ENCODE measurements at regions not wholly inside any gene's neighbourhood (a gene's known extent, or its start where the extent isn't known, plus 50 kb on each side); places are given as distances from the start of the nearest gene placed in this dataset.
A peak's percentile ranks its signal among the peaks of the same experiment; 100 is the strongest.
"Not testable (repeated sequence)": the region's sequence is repeated elsewhere in the genome, so short reads cannot be mapped to it uniquely, and the experiment has no call there.

GRCh38 chr10:55747244-55747643, 613.8 kb downstream of the ZWINT start:
- no peak for DNase-seq (ENCODE audit: low spot score)

GRCh38 chr10:55746002-55746401, 615.1 kb downstream of the ZWINT start:
- no peak for DNase-seq (ENCODE audit: low spot score)

- DNase-seq (ENCODE audit: low spot score), result no peak
Observed at GRCh38 chr10:55742487-55742886, 618.6 kb downstream of the ZWINT start.

GRCh38 chr10:55740767-55741166, 620.3 kb downstream of the ZWINT start:
- DNase-seq (ENCODE audit: low spot score), result not testable (repeated sequence)

GRCh38 chr10:55740110-55740509, 620.9 kb downstream of the ZWINT start:
- DNase-seq (ENCODE audit: low spot score), result no peak

- DNase-seq (ENCODE audit: low spot score), result no peak
Observed at GRCh38 chr10:55734112-55734511, 626.9 kb downstream of the ZWINT start.

- DNase-seq (ENCODE audit: low spot score), result no peak
Observed at GRCh38 chr10:55704950-55705349, 656.1 kb downstream of the ZWINT start.

- DNase-seq (ENCODE audit: low spot score), result no peak
Observed at GRCh38 chr10:55668326-55668922, 692.6 kb downstream of the ZWINT start.

GRCh38 chr10:55653531-55653930, 707.5 kb downstream of the ZWINT start:
- DNase-seq (ENCODE audit: low spot score), result no peak

GRCh38 chr10:55641601-55642000, 719.5 kb downstream of the ZWINT start:
- DNase-seq (ENCODE audit: low spot score), result no peak

GRCh38 chr10:55631071-55631654, 729.9 kb downstream of the ZWINT start:
- DNase-seq (ENCODE audit: low spot score), result peak; percentile 37

- DNase-seq (ENCODE audit: low spot score), result no peak
Observed at GRCh38 chr10:55630491-55631056, 730.5 kb downstream of the ZWINT start.

- no peak for DNase-seq (ENCODE audit: low spot score)
Observed at GRCh38 chr10:55629793-55630490, 731.1 kb downstream of the ZWINT start.

GRCh38 chr10:55628260-55628701, 732.8 kb downstream of the ZWINT start:
- DNase-seq (ENCODE audit: low spot score), result no peak

- DNase-seq (ENCODE audit: low spot score), result no peak
Observed at GRCh38 chr10:55627501-55628051, 733.5 kb downstream of the ZWINT start.

- not testable (repeated sequence) for DNase-seq (ENCODE audit: low spot score)
Observed at GRCh38 chr10:55601690-55602478, 759.2 kb downstream of the ZWINT start.

- DNase-seq (ENCODE audit: low spot score), result no peak
Observed at GRCh38 chr10:55551603-55552002, 750.6 kb upstream of the PCDH15 start.

- DNase-seq (ENCODE audit: low spot score), result no peak
Observed at GRCh38 chr10:55550236-55550635, 749.2 kb upstream of the PCDH15 start.

GRCh38 chr10:55537497-55537896, 736.5 kb upstream of the PCDH15 start:
- DNase-seq (ENCODE audit: low spot score), result not testable (repeated sequence)

- no peak for DNase-seq (ENCODE audit: low spot score)
Observed at GRCh38 chr10:55519264-55519663, 718.2 kb upstream of the PCDH15 start.

- not testable (repeated sequence) for DNase-seq (ENCODE audit: low spot score)
Observed at GRCh38 chr10:55518416-55518815, 717.4 kb upstream of the PCDH15 start.

GRCh38 chr10:55509168-55509567, 708.1 kb upstream of the PCDH15 start:
- DNase-seq (ENCODE audit: low spot score), result no peak

All from putamen (tissue), 1 donor.